AG04450 (cell line): ENCODE measurements at regions not wholly inside any gene's neighbourhood (a gene's known extent, or its start where the extent isn't known, plus 50 kb on each side); places are given as distances from the start of the nearest gene placed in this dataset.

ENCODE experiments used
- CTCF ChIA-PET: fragments of 300-600, 350-600 bp; formaldehyde crosslinking; extraction: SDS; loops from one replicate; lab custom pipeline; 2022; ENCODE audit warnings: antibody characterized with exemption, inconsistent platforms; lab: Charles Lee
- POLR2A ChIA-PET: fragments of 350-600 bp; formaldehyde crosslinking; extraction: SDS; loops from one replicate; lab custom pipeline; 2021; ENCODE audit warnings: antibody characterized with exemption, inconsistent platforms; lab: Yijun Ruan, JAX
- DNase-seq: peaks from one replicate; pipeline ENCODE4 v3.0.0-alpha.2; 2011; ENCODE audit warnings: low read depth, low spot score
- H3K27ac ChIP-seq: one replicate; pipeline ENCODE4 v1.5.1; 2012; ENCODE audit warnings: low read depth, low read length, control low read depth
- H3K27me3 ChIP-seq: one replicate; pipeline ENCODE4 v1.6.0; 2012; ENCODE audit warnings: low read length; ENCODE audit not compliant: control insufficient read depth, insufficient read depth
- H3K4me3 ChIP-seq: 2 replicates; pipeline ENCODE4 v1.5.1; 2011; ENCODE audit warnings: mild to moderate bottlenecking, low read depth, low read length, control low read depth
- H3K9me3 ChIP-seq: 2 replicates; pipeline ENCODE4 v1.5.1; 2012; ENCODE audit warnings: low read length; ENCODE audit not compliant: control insufficient read depth, insufficient read depth
- CTCF ChIP-seq: IDR thresholded peaks from 2 replicates; pipeline ENCODE4 v1.5.1; 2011; ENCODE audit warnings: low read depth, low read length, control low read depth, inconsistent platforms

DNA sequence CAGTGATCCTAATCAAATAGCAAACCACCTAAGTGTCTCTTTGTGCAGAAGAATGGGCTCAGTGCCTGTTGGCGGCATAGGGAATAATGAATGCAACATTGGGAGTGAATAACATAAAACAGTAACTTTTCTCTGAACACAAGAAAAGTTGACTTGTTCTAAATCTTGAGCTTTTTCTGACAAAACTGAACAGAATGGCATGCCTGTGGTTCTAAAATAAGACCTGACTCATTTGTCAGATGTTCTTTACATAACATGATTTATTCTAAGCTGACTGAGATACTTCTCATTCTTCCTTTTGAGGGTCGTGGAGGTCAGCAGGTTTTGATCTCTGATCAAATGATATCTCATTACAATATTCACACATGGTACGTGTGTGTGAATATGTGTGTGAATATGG lies 165.4 kb upstream of the WDR1 start:
- ChIA-PET CTCF (no interaction called here), POLR2A (no interaction called here)
- TF ChIP-seq CTCF, result no peak
- Histone ChIP-seq H3K27ac (no peak overlapping the region), H3K9me3 (no peaks in the 10 kb centered on the region), H3K27me3 (no peaks in the 10 kb centered on the region), H3K4me3 (no peak overlapping the region)
- DNase-seq, result no peak

DNA sequence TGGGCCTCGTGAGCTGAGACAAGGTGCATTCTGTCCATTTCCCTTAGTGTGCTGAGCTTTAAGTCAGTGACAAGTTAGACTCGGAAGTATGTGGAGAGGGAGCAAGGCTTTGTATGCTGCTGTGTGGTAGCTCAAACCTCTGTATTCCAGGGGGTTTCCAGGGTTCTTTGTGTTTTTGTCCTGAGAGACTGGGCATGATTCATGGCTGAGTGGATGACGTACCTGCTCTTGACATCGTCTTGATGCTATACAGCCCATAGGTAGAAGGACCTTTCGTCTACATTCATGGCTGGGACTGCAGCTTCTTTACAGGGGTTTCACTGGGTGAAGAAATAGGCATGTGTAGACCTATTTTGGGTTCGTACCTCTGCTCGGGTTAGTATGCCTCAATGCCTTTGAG lies 162.7 kb upstream of the WDR1 start:
- no peak for TF ChIP-seq CTCF
- ChIA-PET CTCF (no interaction called here), POLR2A (no interaction called here)
- H3K27me3 ChIP-seq, result no peaks in the 10 kb centered on the region
- H3K9me3 ChIP-seq, result no peaks in the 10 kb centered on the region
- DNase-seq, result no peak
- no peak overlapping the region for H3K27ac ChIP-seq
- no peak overlapping the region for H3K4me3 ChIP-seq

GRCh38 chr4:10278071-10278470 lies 161.5 kb upstream of the WDR1 start:
- Histone ChIP-seq H3K27ac (no peak overlapping the region), H3K9me3 (no peaks in the 10 kb centered on the region), H3K27me3 (no peaks in the 10 kb centered on the region), H3K4me3 (no peak overlapping the region)
- ChIA-PET POLR2A (no interaction called here), CTCF (no interaction called here)
- no peak for DNase-seq
- TF ChIP-seq CTCF, result no peak

DNA sequence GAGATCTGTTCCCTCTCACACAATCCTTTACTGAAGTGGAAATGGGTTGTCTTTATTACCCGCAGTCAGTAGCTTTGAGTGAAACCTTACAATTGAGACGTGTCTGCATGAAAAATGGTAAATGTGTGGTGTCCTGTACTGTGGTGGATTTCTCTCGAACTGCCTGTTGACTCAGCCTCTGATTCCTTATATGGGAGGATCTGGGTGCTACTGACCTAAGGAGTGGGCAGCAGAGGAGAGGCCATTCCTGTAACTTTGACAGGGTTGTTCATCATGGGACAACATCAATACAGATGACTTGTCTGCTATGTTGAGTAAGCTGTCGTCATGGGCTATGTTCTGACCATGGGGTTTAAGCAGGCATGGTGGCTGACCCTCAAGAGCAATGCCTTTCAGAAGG lies 159.6 kb upstream of the WDR1 start:
- Histone ChIP-seq H3K9me3 (no peaks in the 10 kb centered on the region), H3K27ac (no peak overlapping the region), H3K27me3 (no peaks in the 10 kb centered on the region), H3K4me3 (no peak overlapping the region)
- no peak for DNase-seq
- POLR2A ChIA-PET, result no interaction called here
- no peak for TF ChIP-seq CTCF
- CTCF ChIA-PET, result no interaction called here

GRCh38 chr4:10275696-10276095 lies 159.1 kb upstream of the WDR1 start:
- H3K9me3 ChIP-seq, result no peaks in the 10 kb centered on the region
- TF ChIP-seq CTCF, result no peak
- no peak overlapping the region for H3K4me3 ChIP-seq
- no peaks in the 10 kb centered on the region for H3K27me3 ChIP-seq
- no peak for DNase-seq
- ChIA-PET CTCF (no interaction called here), POLR2A (no interaction called here)
- no peak overlapping the region for H3K27ac ChIP-seq
